Large intestine (tissue), 3 donors: ENCODE measurements at regions not wholly inside any gene's neighbourhood (a gene's known extent, or its start where the extent isn't known, plus 50 kb on each side); places are given as distances from the start of the nearest gene placed in this dataset.
"Not testable (repeated sequence)": the region's sequence is repeated elsewhere in the genome, so short reads cannot be mapped to it uniquely, and the experiment has no call there.

Source experiments
- DNase-seq, 2 donors: peaks; one replicate each; pipeline versions ENCODE4 v3.0.0 to v3.0.0-alpha.2; 2013
- H3K27ac ChIP-seq: one replicate; pipeline ENCODE4 v1.5.1; 2013; ENCODE audit warnings: low read length
- H3K27me3 ChIP-seq: 2 replicates; pipeline ENCODE4 v1.6.1; 2013; ENCODE audit warnings: low read length; ENCODE audit not compliant: control insufficient read depth, insufficient read depth
- H3K36me3 ChIP-seq: 2 replicates; pipeline ENCODE4 v1.6.1; 2013; ENCODE audit warnings: low read length; ENCODE audit not compliant: control insufficient read depth, insufficient read depth
- H3K4me1 ChIP-seq: one replicate; pipeline ENCODE4 v1.6.1; 2013; ENCODE audit warnings: low read length; ENCODE audit not compliant: control insufficient read depth, insufficient read depth
- H3K4me3 ChIP-seq: one replicate; pipeline ENCODE4 v1.5.1; 2013; ENCODE audit warnings: low read length
- H3K9me3 ChIP-seq: one replicate; pipeline ENCODE4 v1.6.1; 2013; ENCODE audit warnings: mild to moderate bottlenecking, low read depth, low read length, moderate library complexity; ENCODE audit not compliant: control insufficient read depth
- WGBS: methylation state at CpG from one replicate; pipeline ENCODE4 v1.1.5; 2013; ENCODE audit warnings: low lambda C conversion rate; ENCODE audit not compliant: insufficient coverage; 5-methylcytosine and 5-hydroxymethylcytosine counted together

DNA sequence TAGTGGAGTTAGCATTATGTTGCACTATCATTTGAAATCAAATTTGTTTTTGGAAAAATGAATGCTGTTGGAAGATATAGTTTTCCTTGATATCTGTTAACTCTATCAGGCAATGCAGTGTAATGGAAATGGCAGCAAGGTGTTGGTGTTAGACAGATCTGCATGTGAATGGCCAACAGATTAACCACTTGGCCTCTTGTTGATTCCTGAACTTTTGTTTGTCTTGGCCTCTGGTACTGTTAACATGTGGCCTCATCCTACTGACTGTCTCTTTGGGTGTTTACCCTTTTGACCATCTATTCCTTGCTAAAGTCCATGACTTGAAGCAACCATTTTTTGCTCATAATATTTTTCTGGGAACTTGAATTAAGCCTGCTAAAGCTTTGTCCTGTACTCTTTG, 110.2 kb upstream of the CDH2 start:
- Histone ChIP-seq H3K36me3 (no peaks in the 10 kb centered on the region), H3K9me3 (no peaks in the 10 kb centered on the region), H3K4me3 (no peak overlapping the region), H3K27me3 (no peaks in the 10 kb centered on the region), H3K4me1 (no peaks in the 10 kb centered on the region), H3K27ac (no peak overlapping the region)
- DNase-seq: no peak

DNA sequence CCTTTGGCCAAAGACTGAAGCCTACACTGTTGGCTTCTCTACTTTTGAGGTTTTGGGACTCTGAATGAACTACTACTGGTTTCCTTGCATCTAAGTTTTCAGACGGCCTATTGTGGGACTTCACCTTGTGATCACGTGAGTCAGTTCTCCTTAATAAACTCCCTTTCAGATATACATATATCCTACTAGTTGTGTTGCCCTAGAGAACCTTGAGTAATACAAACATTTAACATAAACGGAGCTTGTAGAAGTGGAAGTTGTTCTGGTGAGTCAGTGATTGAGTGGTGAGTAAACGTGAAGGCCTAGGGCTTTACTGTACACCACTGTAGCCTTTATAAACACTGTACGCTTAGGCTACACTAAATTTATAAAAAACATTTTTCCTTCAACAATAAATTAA, 107.2 kb upstream of the CDH2 start:
- no peaks in the 10 kb centered on the region for H3K9me3 ChIP-seq
- no peaks in the 10 kb centered on the region for H3K36me3 ChIP-seq
- H3K27ac ChIP-seq: no peak overlapping the region
- DNase-seq: no peak
- H3K27me3 ChIP-seq: no peaks in the 10 kb centered on the region
- H3K4me1 ChIP-seq: no peaks in the 10 kb centered on the region
- no peak overlapping the region for H3K4me3 ChIP-seq
- WGBS: 42% methylated on average over 2 of the region's 5 CpGs

DNA sequence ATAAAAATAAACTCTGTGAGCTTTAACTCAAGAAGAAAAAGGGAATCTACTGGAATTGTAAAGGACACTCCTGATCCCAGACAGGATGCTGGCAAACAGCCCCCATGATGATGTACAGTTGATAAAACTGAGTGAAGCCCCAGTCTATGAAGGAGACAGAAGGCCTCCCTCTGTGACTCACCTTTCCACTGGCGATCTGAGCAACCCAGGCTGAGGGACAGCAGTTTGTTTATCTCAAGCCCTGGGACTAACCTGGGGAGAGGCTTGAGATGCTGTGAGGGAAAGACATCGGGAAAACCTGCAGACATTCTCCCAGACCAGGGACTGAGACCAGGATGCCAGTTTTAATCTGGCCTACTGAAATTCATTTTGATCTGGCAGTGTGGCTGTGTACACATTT, 104.5 kb upstream of the CDH2 start:
- Histone ChIP-seq H3K36me3 (no peaks in the 10 kb centered on the region), H3K4me1 (no peaks in the 10 kb centered on the region), H3K27me3 (no peaks in the 10 kb centered on the region), H3K4me3 (no peak overlapping the region), H3K27ac (no peak overlapping the region), H3K9me3 (no peaks in the 10 kb centered on the region)
- WGBS: no CpG with 5 or more reads among the region's 2 CpGs
- DNase-seq: no peak

DNA sequence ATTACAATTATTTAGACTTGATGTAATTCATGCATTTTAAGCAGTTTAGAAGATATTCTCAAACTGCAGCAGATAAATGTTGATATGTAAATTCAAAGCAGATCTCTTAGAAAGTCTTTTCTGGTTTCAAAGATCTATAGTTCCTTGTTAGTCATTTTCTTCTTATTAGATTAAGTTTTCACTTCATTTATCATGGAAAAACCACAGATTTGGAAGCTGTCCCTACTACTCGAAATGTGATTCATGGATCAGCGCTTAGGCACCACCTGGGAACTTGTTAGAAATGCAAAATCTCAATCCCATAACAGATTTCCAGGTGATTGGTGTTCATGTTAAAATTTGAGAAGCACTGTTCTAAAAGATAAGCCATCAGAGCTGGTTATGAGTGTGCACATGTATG, 92.8 kb upstream of the CDH2 start:
- WGBS: no CpG with 5 or more reads among the region's 2 CpGs

DNA sequence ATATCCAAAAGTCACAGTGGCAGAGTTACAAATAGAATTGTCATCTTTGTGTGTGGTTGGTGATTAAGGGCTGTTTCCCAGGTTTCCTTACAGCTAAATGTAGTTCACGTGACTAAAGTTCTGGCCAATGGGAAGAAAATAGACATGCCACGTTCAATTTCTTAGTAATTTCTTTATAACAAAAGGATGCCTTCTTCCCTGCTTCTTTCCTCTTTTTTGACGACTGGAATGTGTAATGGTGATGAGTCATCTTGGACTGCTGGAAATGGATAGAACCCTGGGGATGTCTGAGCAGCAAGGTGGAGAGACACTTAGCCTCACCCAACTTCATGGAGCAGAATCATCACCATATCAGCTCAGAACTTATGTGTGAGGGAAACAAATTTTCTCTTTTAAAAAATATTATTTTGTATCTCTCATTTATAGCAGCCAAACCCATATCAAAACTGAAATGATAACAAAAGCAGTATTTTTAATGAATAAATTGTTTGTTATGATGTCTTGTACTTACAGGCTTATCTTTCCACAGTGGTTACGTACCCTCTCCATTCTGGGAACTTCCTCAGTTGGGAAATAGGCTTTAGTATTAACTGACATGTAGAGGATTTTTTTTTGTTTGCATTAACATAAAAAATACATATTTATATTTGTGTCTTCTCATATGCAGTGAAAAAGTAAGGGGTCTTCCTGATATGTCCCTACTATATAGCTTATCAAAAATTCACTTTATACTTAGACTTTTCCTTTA, 91.1 kb upstream of the CDH2 start:
- WGBS: no CpG with 5 or more reads among the region's 4 CpGs

More for the DNA sequence above, 92.8 kb upstream of the CDH2 start:
- no peaks in the 10 kb centered on the region for H3K27me3 ChIP-seq
- no peaks in the 10 kb centered on the region for H3K9me3 ChIP-seq
- no peak overlapping the region for H3K4me3 ChIP-seq
- DNase-seq: no peak
- H3K27ac ChIP-seq: no peak overlapping the region
- H3K36me3 ChIP-seq: no peaks in the 10 kb centered on the region
- H3K4me1 ChIP-seq: no peaks in the 10 kb centered on the region

DNA sequence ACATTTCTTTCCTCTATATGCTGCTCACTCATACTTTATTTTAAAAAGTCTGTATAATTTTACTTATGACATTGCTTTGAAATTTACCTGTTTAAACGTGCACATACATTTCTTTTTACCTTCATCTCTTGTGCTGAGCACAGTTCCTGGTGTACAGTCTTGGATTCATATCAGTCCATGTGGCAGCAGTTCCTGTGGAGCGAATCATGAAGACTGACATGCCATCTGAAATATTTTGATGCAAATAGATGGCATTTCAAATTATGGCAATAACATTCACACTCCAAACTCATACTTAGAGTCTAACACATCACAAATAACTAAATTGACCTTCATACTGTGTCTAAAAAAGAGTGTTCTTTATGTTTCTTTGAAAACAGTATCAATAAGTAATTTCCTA, 90.3 kb upstream of the CDH2 start:
- no peaks in the 10 kb centered on the region for H3K9me3 ChIP-seq
- no peaks in the 10 kb centered on the region for H3K4me1 ChIP-seq
- DNase-seq: no peak
- WGBS: 56% methylated on average over 1 of the region's 2 CpGs
- no peaks in the 10 kb centered on the region for H3K36me3 ChIP-seq
- no peak overlapping the region for H3K27ac ChIP-seq
- H3K27me3 ChIP-seq: no peaks in the 10 kb centered on the region
- no peak overlapping the region for H3K4me3 ChIP-seq

More for the DNA sequence above, 91.1 kb upstream of the CDH2 start:
- Histone ChIP-seq H3K9me3 (no peaks in the 10 kb centered on the region), H3K36me3 (no peaks in the 10 kb centered on the region), H3K27me3 (no peaks in the 10 kb centered on the region), H3K27ac (no peak overlapping the region), H3K4me3 (no peak overlapping the region), H3K4me1 (no peaks in the 10 kb centered on the region)
- no peak for DNase-seq

DNA sequence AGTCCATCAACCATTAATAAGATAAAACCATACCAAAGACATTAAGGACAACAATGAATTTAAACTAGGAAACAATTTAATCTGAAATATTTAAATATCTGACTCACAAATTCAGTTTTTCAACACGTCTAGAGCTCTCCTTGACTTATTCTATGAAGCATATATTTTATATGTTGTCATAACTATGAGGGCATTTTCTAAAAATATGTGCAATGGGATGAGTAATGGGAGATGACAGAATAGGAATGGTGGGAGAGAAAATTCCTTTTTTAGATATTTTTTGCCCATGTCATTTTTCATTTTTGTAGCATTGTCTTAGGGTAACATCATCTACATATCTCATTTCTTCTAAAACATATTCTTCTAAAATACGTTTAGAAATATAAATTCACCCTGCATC, 79.2 kb upstream of the CDH2 start:
- Histone ChIP-seq H3K4me1 (no peaks in the 10 kb centered on the region), H3K9me3 (no peaks in the 10 kb centered on the region), H3K27ac (no peak overlapping the region), H3K4me3 (no peak overlapping the region), H3K36me3 (no peaks in the 10 kb centered on the region), H3K27me3 (no peaks in the 10 kb centered on the region)
- no peak for DNase-seq
- WGBS: 100% methylated on average over 1 of the region's 2 CpGs

DNA sequence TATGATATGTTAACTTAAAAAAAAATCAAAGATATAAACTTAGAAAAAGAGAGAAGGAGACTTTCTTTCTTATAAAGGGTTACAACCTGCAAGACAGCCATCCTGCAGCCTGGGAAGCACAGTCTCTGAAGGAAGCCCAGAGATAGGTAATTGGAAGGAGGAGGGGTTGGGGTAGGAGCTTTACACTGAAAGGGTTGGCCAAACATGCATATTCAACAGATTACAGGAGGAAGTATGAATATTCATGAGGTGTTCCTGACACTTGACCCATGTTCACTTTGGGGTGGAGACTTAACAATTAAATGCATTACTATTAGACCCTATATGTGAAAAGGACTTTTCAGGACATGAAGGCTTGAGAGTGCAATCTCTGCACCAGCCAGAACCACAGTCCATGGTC, 71.7 kb upstream of the CDH2 start:
- no peaks in the 10 kb centered on the region for H3K27me3 ChIP-seq
- no peak overlapping the region for H3K4me3 ChIP-seq
- H3K9me3 ChIP-seq: no peaks in the 10 kb centered on the region
- DNase-seq: no peak
- no peaks in the 10 kb centered on the region for H3K4me1 ChIP-seq
- H3K27ac ChIP-seq: no peak overlapping the region
- no peaks in the 10 kb centered on the region for H3K36me3 ChIP-seq

DNA sequence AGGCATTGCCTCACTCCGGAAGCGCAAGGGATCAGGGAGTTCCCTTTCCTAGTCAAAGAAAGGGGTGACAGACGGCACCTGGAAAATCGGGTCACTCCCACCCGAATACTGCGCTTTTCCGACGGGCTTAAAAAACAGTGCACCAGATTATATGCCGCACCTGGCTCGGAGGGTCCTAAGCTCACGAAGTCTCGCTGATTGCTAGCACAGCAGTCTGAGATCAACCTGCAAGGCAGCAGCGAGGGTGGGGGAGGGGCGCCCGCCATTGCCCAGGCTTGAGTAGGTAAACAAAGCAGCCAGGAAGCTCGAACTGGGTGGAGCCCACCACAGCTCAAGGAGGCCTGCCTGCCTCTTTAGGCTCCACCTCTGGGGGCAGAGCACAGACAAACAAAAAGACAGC, 63.7 kb upstream of the CDH2 start:
- not testable (repeated sequence) for H3K36me3 ChIP-seq, H3K4me3 ChIP-seq, H3K4me1 ChIP-seq, H3K9me3 ChIP-seq, H3K27me3 ChIP-seq, H3K27ac ChIP-seq, DNase-seq
- WGBS: no CpG with 5 or more reads among the region's 16 CpGs

DNA sequence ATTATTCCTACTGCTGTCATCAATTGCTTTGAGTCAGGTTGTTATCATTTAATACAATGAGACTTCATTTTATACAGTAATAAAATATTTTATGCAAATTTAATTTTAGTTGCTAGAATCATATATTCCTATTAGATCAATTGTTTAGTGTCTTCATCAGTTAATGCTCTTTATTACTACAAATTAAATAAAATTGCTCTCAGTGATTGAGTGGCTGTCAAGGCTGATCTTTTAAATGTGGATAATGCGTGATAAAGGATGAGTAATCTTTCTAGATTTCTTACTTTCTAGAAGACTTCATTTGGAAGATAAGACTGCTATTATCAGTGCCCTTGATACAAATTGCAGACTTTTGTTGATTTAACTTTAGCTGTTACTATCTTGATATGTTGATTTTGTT, 59.6 kb upstream of the CDH2 start:
- Histone ChIP-seq H3K9me3 (no peaks in the 10 kb centered on the region), H3K4me3 (no peak overlapping the region), H3K27me3 (no peaks in the 10 kb centered on the region), H3K27ac (no peak overlapping the region), H3K4me1 (no peaks in the 10 kb centered on the region), H3K36me3 (no peaks in the 10 kb centered on the region)
- 75% methylated on average over 1 of the region's 1 CpG for WGBS
- no peak for DNase-seq
